OCI-LY7 (cell line): ENCODE measurements at regions not wholly inside any gene's neighbourhood (a gene's known extent, or its start where the extent isn't known, plus 50 kb on each side); places are given as distances from the start of the nearest gene placed in this dataset.

Experiments used
- CTCF ChIP-seq: fragments of 200-600 bp; sonication (generic); conservative IDR thresholded peaks from 2 replicates; pipeline ENCODE4 v1.5.1; 2014; ENCODE audit warnings: mild to moderate bottlenecking, antibody characterized with exemption, low read length, moderate library complexity, mixed read lengths
- EZH2phosphoT487 ChIP-seq: fragments of 200-600 bp; sonication (generic); IDR thresholded peaks from 2 replicates; pipeline ENCODE4 v1.6.1; 2018; ENCODE audit warnings: low read depth, borderline replicate concordance, mild to moderate bottlenecking, mixed run types, antibody characterized with exemption, low read length, moderate library complexity, mixed read lengths

GRCh38 chr5:84821924-84822323, 437.2 kb upstream of the EDIL3 start:
- no peak for TF ChIP-seq CTCF
- no peak for TF ChIP-seq EZH2phosphoT487
